Fibroblast of lung (primary cell): ENCODE measurements at regions not wholly inside any gene's neighbourhood (a gene's known extent, or its start where the extent isn't known, plus 50 kb on each side); places are given as distances from the start of the nearest gene placed in this dataset.

ENCODE experiments used
- EZH2 ChIP-seq: IDR thresholded peaks from 2 replicates; pipeline ENCODE4 v1.5.1; 2012; ENCODE audit warnings: low read length, control low read depth, mild to moderate bottlenecking; ENCODE audit errors: missing control alignments
- TF ChIP-seq, protein P1 (sequence below), 2 donors: IDR thresholded peaks in 1 of 2; conservative IDR thresholded peaks in 1 of 2; 1 replicate in 1 of 2; 2 replicates in 1 of 2; pipeline ENCODE4 v1.5.1; 2011 to 2012; ENCODE audit warnings: low read length in 2 of 2, control low read depth in 1 of 2, inconsistent platforms in 1 of 2, low read depth in 1 of 2, mild to moderate bottlenecking in 1 of 2

DNA sequence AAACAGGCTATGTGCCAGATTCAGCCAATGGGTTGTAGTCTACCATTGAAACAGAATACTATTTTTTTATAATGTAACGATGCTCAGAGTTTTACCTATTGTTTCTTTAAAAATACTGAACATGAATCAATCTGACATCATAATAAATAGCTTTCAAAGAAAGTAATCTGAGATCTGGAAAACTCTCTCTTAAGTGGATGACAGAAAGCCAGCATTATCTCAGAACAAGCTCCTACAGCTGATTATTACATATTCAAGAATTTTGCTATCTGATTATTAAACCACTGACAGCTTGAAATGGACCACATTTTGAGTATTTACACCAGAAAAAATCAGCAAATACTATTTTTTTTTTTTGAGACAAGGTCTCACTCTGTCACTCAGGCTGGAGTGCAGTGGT, 484.2 kb upstream of the SOX9 start:
- TF ChIP-seq, protein P1, sequence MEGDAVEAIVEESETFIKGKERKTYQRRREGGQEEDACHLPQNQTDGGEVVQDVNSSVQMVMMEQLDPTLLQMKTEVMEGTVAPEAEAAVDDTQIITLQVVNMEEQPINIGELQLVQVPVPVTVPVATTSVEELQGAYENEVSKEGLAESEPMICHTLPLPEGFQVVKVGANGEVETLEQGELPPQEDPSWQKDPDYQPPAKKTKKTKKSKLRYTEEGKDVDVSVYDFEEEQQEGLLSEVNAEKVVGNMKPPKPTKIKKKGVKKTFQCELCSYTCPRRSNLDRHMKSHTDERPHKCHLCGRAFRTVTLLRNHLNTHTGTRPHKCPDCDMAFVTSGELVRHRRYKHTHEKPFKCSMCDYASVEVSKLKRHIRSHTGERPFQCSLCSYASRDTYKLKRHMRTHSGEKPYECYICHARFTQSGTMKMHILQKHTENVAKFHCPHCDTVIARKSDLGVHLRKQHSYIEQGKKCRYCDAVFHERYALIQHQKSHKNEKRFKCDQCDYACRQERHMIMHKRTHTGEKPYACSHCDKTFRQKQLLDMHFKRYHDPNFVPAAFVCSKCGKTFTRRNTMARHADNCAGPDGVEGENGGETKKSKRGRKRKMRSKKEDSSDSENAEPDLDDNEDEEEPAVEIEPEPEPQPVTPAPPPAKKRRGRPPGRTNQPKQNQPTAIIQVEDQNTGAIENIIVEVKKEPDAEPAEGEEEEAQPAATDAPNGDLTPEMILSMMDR (conservative IDR thresholded peaks at IDR 0.05 in 1 of 2, IDR thresholded peaks at IDR 0.05 in 1 of 2; ENCODE audit: low read depth in 1 of 2, low read length in 2 of 2), result no peak
- TF ChIP-seq EZH2, result no peak
